ENCODE measurements at regions not wholly inside any gene's neighbourhood (a gene's known extent, or its start where the extent isn't known, plus 50 kb on each side); places are given as distances from the start of the nearest gene placed in this dataset.
"Not testable (repeated sequence)": the region's sequence is repeated elsewhere in the genome, so short reads cannot be mapped to it uniquely, and the experiment has no call there.

GRCh38 chr6:74901576-74901975 lies 304.3 kb downstream of the COL12A1 start:
- H3K4me3 Mint-ChIP-seq, result no peak overlapping the region
- H3K4me1 Mint-ChIP-seq, result no peaks in the 10 kb centered on the region
- ATAC-seq (no peak), DNase-seq (no peak)
- H3K9me3 Mint-ChIP-seq, result peaks cover 0 to 59% (median 26%) of the 10 kb centered on the region in 9 donors
- no peak overlapping the region for H3K27ac Mint-ChIP-seq
- H3K36me3 Mint-ChIP-seq, result peaks cover 0 to 13% (median 0%) of the 10 kb centered on the region in 3 donors
- POLR2A ChIA-PET, result no interaction called here
- no peaks in the 10 kb centered on the region for H3K27me3 Mint-ChIP-seq

GRCh38 chr6:74899416-74899815 lies 306.4 kb downstream of the COL12A1 start:
- H3K4me3 Mint-ChIP-seq, result no peak overlapping the region
- H3K4me1 Mint-ChIP-seq, result no peaks in the 10 kb centered on the region
- DNase-seq (no peak), ATAC-seq (no peak)
- H3K27ac Mint-ChIP-seq, result no peak overlapping the region
- H3K9me3 Mint-ChIP-seq, result peaks cover 5 to 48% (median 21%) of the 10 kb centered on the region in 9 donors
- POLR2A ChIA-PET, result no interaction called here
- H3K27me3 Mint-ChIP-seq, result no peaks in the 10 kb centered on the region
- peaks cover 0 to 13% (median 0%) of the 10 kb centered on the region in 3 donors for H3K36me3 Mint-ChIP-seq

GRCh38 chr6:74892091-74892490 lies 313.8 kb downstream of the COL12A1 start:
- POLR2A ChIA-PET, result no interaction called here

GRCh38 chr6:74891349-74891831 lies 314.5 kb downstream of the COL12A1 start:
- no peaks in the 10 kb centered on the region for H3K27me3 Mint-ChIP-seq
- no peak for DNase-seq
- POLR2A ChIA-PET, result no interaction called here

More at GRCh38 chr6:74892091-74892490, 313.8 kb downstream of the COL12A1 start:
- no peaks in the 10 kb centered on the region for H3K36me3 Mint-ChIP-seq
- no peak for ATAC-seq
- H3K4me3 Mint-ChIP-seq, result no peak overlapping the region
- no peaks in the 10 kb centered on the region for H3K27me3 Mint-ChIP-seq
- peaks cover 0 to 16% (median 1%) of the 10 kb centered on the region in 9 donors for H3K9me3 Mint-ChIP-seq
- no peak overlapping the region for H3K27ac Mint-ChIP-seq
- H3K4me1 Mint-ChIP-seq, result no peaks in the 10 kb centered on the region
- no peak for DNase-seq

GRCh38 chr6:74889635-74890034 lies 316.2 kb downstream of the COL12A1 start:
- DNase-seq, result no peak
- Mint-ChIP-seq H3K4me1 (no peaks in the 10 kb centered on the region), H3K27ac (no peak overlapping the region), H3K9me3 (peaks cover 0 to 16% (median 6%) of the 10 kb centered on the region in 9 donors), H3K27me3 (no peaks in the 10 kb centered on the region), H3K36me3 (no peaks in the 10 kb centered on the region), H3K4me3 (no peak overlapping the region)
- ATAC-seq, result no peak
- POLR2A ChIA-PET, result no interaction called here

More at GRCh38 chr6:74891349-74891831, 314.5 kb downstream of the COL12A1 start:
- H3K4me3 Mint-ChIP-seq, result no peak overlapping the region
- H3K36me3 Mint-ChIP-seq, result no peaks in the 10 kb centered on the region
- no peaks in the 10 kb centered on the region for H3K4me1 Mint-ChIP-seq
- no peak overlapping the region for H3K27ac Mint-ChIP-seq
- H3K9me3 Mint-ChIP-seq, result peaks cover 0 to 20% (median 2%) of the 10 kb centered on the region in 9 donors
- no peak for ATAC-seq

GRCh38 chr6:74888741-74889140 lies 317.1 kb downstream of the COL12A1 start:
- peaks cover 0 to 16% (median 6%) of the 10 kb centered on the region in 9 donors for H3K9me3 Mint-ChIP-seq
- DNase-seq, result peak in 1 of 10 donors; percentile 59
- POLR2A ChIA-PET, H3K4me1 Mint-ChIP-seq, H3K36me3 Mint-ChIP-seq, H3K27me3 Mint-ChIP-seq, H3K4me3 Mint-ChIP-seq, H3K27ac Mint-ChIP-seq, ATAC-seq: not testable (repeated sequence)

- Mint-ChIP-seq H3K4me3 (no peak overlapping the region), H3K36me3 (no peaks in the 10 kb centered on the region), H3K27me3 (no peaks in the 10 kb centered on the region), H3K27ac (no peak overlapping the region), H3K4me1 (no peaks in the 10 kb centered on the region), H3K9me3 (peaks cover 0 to 17% (median 3%) of the 10 kb centered on the region in 9 donors)
- POLR2A ChIA-PET, result no interaction called here
- DNase-seq (no peak), ATAC-seq (no peak)
Measured at GRCh38 chr6:74879976-74880375, 325.9 kb downstream of the COL12A1 start.

GRCh38 chr6:74879234-74879633 lies 326.6 kb downstream of the COL12A1 start:
- no peak for DNase-seq
- POLR2A ChIA-PET, result no interaction called here
- no peak for ATAC-seq
- Mint-ChIP-seq H3K36me3 (no peaks in the 10 kb centered on the region), H3K9me3 (peaks cover 0 to 18% (median 3%) of the 10 kb centered on the region in 9 donors), H3K27me3 (no peaks in the 10 kb centered on the region), H3K4me3 (no peak overlapping the region), H3K4me1 (no peaks in the 10 kb centered on the region), H3K27ac (no peak overlapping the region)

GRCh38 chr6:74875193-74875592 lies 330.7 kb downstream of the COL12A1 start:
- DNase-seq (no peak), ATAC-seq (no peak)
- Mint-ChIP-seq H3K4me1 (no peaks in the 10 kb centered on the region), H3K9me3 (peaks cover 0 to 22% (median 5%) of the 10 kb centered on the region in 9 donors), H3K27me3 (peaks cover 0 to 5% (median 0%) of the 10 kb centered on the region in 5 donors), H3K4me3 (no peak overlapping the region), H3K36me3 (no peaks in the 10 kb centered on the region), H3K27ac (no peak overlapping the region)
- POLR2A ChIA-PET, result no interaction called here

- H3K4me3 Mint-ChIP-seq, result no peak overlapping the region
- DNase-seq (no peak), ATAC-seq (no peak)
- H3K27me3 Mint-ChIP-seq, result peaks cover 0 to 5% (median 0%) of the 10 kb centered on the region in 5 donors
- no peaks in the 10 kb centered on the region for H3K4me1 Mint-ChIP-seq
- H3K27ac Mint-ChIP-seq, result no peak overlapping the region
- POLR2A ChIA-PET, result no interaction called here
- H3K9me3 Mint-ChIP-seq, result peaks cover 0 to 21% (median 5%) of the 10 kb centered on the region in 9 donors
- no peaks in the 10 kb centered on the region for H3K36me3 Mint-ChIP-seq
Measured at GRCh38 chr6:74872754-74873476, 332.9 kb downstream of the COL12A1 start.

GRCh38 chr6:74871757-74872156 lies 334.1 kb downstream of the COL12A1 start:
- Mint-ChIP-seq H3K27ac (no peak overlapping the region), H3K9me3 (peaks cover 0 to 21% (median 5%) of the 10 kb centered on the region in 9 donors), H3K4me3 (no peak overlapping the region), H3K27me3 (peaks cover 0 to 5% (median 0%) of the 10 kb centered on the region in 5 donors), H3K4me1 (no peaks in the 10 kb centered on the region), H3K36me3 (no peaks in the 10 kb centered on the region)
- POLR2A ChIA-PET, result no interaction called here
- DNase-seq (no peak), ATAC-seq (no peak)

GRCh38 chr6:74870403-74870802 lies 335.4 kb downstream of the COL12A1 start:
- Mint-ChIP-seq H3K4me1 (no peaks in the 10 kb centered on the region), H3K4me3 (no peak overlapping the region), H3K36me3 (no peaks in the 10 kb centered on the region), H3K9me3 (peaks cover 0 to 21% (median 5%) of the 10 kb centered on the region in 9 donors), H3K27ac (no peak overlapping the region), H3K27me3 (peaks cover 0 to 5% (median 0%) of the 10 kb centered on the region in 5 donors)
- ATAC-seq (no peak), DNase-seq (no peak)
- POLR2A ChIA-PET, result no interaction called here

GRCh38 chr6:74867291-74867690 lies 338.6 kb downstream of the COL12A1 start:
- H3K4me1 Mint-ChIP-seq, result no peaks in the 10 kb centered on the region
- DNase-seq, result no peak
- no peak overlapping the region for H3K4me3 Mint-ChIP-seq
- no peak for ATAC-seq
- peaks cover 0 to 5% (median 0%) of the 10 kb centered on the region in 5 donors for H3K27me3 Mint-ChIP-seq
- H3K27ac Mint-ChIP-seq, result no peak overlapping the region
- peaks cover 0 to 17% (median 4%) of the 10 kb centered on the region in 9 donors for H3K9me3 Mint-ChIP-seq
- no peaks in the 10 kb centered on the region for H3K36me3 Mint-ChIP-seq
- POLR2A ChIA-PET, result no interaction called here

GRCh38 chr6:74863968-74864367 lies 341.9 kb downstream of the COL12A1 start:
- no peak overlapping the region for H3K27ac Mint-ChIP-seq
- peaks cover 0 to 6% (median 0%) of the 10 kb centered on the region in 9 donors for H3K9me3 Mint-ChIP-seq
- ATAC-seq (no peak), DNase-seq (no peak)
- no peak overlapping the region for H3K4me3 Mint-ChIP-seq
- no peaks in the 10 kb centered on the region for H3K4me1 Mint-ChIP-seq
- H3K27me3 Mint-ChIP-seq, result no peaks in the 10 kb centered on the region
- POLR2A ChIA-PET, result no interaction called here
- no peaks in the 10 kb centered on the region for H3K36me3 Mint-ChIP-seq
